Non-pigmented ciliary epithelial cell (primary cell): ENCODE measurements at regions not wholly inside any gene's neighbourhood (a gene's known extent, or its start where the extent isn't known, plus 50 kb on each side); places are given as distances from the start of the nearest gene placed in this dataset.
"Not testable (repeated sequence)": the region's sequence is repeated elsewhere in the genome, so short reads cannot be mapped to it uniquely, and the experiment has no call there.

ENCODE experiments used
- DNase-seq: peaks from one replicate; pipeline ENCODE4 v3.0.0-alpha.2; 2010; ENCODE audit warnings: low read depth

GRCh38 chr18:6525604-6526003 lies 110.9 kb upstream of the L3MBTL4 start:
- no peak for DNase-seq

- DNase-seq = no peak
Measured at GRCh38 chr18:6537475-6537874, 122.8 kb upstream of the L3MBTL4 start.

DNA sequence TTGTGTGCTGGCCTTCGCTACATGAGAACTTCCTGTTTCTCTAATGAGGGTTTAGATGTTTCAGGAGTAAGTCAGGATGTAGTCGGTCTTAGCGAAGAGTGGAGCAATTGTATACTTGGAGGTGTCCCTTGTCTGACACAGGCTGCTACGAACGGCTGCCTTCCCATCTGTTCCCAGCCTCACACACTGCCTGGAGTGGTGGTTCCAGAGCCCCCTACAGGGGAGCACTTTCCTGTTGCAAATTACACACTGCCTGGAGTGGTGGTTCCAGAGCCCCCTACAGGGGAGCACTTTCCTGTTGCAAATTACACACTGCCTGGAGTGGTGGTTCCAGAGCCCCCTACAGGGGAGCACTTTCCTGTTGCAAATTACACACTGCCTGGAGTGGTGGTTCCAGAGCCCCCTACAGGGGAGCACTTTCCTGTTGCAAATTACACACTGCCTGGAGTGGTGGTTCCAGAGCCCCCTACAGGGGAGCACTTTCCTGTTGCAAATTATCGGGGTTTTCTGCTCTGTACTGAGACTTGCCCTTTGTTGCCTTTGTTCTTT lies 126.5 kb upstream of the L3MBTL4 start:
- not testable (repeated sequence) for DNase-seq

DNA sequence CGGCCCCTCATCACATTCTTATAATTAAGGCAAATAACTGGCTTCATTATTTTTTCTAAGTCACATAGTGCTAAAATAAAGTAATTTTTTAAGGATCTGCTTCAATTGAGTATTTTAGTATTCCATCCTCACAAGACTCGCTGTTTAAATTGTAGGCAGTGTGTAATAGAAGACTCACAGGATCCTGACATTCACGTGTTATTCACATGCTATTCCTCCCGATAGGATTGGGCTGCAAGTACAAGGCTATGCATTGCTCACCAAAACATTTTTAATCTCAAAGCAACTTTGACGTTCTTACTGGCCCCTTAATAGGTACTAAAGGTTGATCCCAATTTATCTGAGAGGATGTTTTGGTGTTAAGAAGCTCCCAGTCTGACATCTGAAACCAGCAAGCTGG lies 127.6 kb upstream of the L3MBTL4 start:
- no peak for DNase-seq

- no peak for DNase-seq
Measured at GRCh38 chr18:6543330-6543908, 128.7 kb upstream of the L3MBTL4 start.

- DNase-seq = no peak
Measured at GRCh38 chr18:6546229-6546628, 131.5 kb upstream of the L3MBTL4 start.

DNA sequence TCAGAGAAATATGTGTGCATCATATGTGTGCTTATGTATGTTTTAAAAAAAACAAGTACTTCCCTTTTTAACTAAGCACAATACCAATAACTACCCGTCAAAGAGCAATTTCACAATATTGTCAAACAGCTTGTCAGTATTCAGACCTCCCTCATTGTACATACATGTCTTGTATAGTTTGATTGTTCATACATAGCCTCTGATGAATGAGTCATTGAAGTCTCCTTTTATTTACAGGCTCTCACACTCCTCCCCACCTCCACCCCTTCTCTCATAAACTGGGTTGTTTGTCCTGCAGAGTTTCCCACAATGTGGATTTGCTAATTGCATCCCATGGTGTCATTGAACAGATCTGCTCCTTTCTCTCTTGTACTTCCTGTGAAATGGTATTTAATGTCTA lies 132.8 kb upstream of the L3MBTL4 start:
- DNase-seq = no peak

- no peak for DNase-seq
Measured at GRCh38 chr18:6553234-6553900, 138.7 kb upstream of the L3MBTL4 start.

DNA sequence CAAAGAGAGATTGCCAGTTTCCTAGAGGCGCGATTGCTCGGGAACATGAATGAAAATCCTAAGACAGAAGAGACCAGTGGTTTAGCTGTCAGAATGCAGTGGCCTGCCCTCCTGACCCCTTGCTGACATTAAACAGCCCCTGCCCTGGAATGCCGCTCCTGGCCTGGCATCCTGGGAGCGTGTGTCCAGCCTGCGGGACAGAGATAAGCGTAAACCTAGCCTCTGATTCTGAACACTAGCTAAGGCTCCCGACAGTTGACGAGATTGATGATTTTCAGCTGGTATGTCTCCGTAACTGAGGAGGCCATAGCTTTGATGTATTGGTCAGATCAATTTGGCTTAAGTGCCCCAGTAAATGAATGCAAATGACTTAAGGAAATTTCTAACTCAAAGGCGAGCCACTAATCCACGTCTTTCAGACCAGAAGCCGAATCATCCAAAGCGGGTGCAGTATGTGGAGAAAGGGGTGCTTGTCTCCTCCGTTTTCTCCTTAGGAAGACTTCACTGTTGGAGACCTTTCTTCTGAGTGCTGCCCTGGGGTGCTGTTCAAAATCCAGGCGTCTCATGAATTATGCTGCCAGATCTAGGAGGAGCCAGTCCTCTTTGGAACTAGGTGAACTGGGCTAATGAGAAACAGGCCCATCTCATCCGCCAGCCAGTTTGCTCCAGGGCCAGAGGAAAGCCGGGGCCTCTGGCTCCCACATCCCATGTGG lies 142.5 kb upstream of the L3MBTL4 start:
- DNase-seq = no peak

DNA sequence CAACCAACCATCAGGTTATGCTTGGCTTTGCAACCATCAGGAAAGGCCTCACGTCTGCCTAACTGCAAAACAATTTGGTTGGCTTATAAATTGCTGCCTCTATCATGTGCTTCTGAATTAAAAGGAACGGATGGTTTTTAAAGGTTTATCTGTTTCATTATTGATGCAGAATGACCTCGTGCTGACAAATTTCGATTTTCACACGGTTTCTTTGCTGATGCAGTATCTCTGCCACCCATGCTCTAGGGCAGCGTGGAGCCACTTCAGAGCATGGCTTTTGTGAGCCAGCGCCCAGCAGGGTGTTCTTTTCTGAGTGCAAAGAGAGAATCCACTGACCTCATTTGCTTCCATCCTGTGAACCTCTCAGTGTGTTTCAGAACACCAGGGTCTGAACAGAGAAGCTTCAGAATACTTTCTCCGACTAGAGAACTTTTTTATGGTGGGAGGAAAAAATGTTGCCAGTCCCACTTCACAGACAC lies 143.1 kb upstream of the L3MBTL4 start:
- DNase-seq = no peak

- no peak for DNase-seq
Measured at GRCh38 chr18:6558446-6559156, 143.9 kb upstream of the L3MBTL4 start.

GRCh38 chr18:6559296-6559695 lies 144.6 kb upstream of the L3MBTL4 start:
- DNase-seq = no peak

- DNase-seq = no peak
Measured at GRCh38 chr18:6561016-6561415, 146.3 kb upstream of the L3MBTL4 start.

- peak; percentile 18 for DNase-seq
Measured at GRCh38 chr18:6561420-6561861, 146.7 kb upstream of the L3MBTL4 start.

- DNase-seq = no peak
Measured at GRCh38 chr18:6561862-6562291, 147.2 kb upstream of the L3MBTL4 start.

- DNase-seq = no peak
Measured at GRCh38 chr18:6563896-6564295, 149.2 kb upstream of the L3MBTL4 start.

DNA sequence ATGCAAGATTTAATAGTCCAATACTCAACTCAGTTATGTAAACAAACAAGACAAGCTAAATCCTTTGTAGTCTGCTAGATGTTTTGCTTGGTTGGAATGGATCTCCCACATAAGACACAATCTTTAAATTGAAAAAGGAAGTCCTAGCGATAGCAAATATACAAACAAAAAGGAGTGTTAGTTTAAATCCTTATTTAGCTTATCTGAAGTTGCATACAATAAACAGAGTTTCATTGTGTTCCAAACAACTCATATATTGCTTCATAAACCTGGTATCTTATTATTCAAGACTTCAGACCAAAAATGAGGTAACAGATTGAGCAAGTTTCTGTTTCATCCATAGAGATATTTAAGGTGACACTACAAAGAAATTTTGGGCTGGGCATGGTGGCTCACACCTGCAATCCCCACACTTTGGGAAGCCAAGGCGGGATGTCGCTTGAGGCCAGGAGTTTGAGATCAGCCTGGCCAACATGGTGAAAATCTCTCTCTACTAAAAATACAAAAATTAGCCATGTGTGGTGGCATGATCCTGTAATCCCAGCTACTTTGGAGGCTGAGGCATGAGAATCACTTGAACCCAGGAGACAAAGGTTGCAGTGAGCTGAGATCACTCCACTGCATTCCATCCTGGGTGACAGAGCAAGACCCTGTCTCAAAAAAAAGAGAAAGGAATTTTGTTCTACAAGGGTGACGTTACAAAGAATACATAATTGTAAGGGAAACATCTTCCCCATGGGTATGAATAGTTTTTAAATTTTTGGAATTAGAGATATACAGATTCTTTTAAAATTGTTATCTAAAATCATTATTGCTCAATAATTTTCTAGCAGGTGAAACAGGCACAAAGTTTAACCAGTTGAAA lies 150.5 kb upstream of the L3MBTL4 start:
- no peak for DNase-seq

GRCh38 chr18:6565815-6566081 lies 151.0 kb upstream of the L3MBTL4 start:
- no peak for DNase-seq

DNA sequence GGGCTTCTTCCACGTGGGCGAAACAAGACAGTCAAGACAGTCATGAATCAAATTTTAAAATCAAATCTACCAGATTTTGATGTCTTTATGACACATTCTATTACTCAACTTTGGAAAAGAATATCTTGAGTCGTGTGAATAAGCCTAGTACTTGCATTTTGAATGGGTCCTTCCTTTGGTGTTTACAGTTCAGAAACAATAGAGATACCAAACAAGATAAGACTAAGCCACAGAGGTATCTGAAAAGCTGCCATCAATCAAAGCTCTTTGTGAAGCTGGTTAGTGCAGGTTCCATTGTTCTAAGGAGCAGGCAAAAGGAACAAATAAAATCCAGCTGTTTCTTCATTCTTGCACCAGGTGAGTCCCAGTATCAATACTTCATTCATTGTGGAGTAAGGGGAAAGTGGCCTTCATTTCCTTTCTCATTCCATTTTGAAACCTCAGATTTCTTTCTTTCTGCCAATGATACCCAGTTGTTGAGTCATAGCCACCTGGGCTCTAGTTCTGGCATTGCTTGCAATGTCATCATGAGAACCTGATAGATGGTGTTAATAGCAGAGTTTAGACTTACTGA lies 151.7 kb upstream of the L3MBTL4 start:
- DNase-seq = no peak

DNA sequence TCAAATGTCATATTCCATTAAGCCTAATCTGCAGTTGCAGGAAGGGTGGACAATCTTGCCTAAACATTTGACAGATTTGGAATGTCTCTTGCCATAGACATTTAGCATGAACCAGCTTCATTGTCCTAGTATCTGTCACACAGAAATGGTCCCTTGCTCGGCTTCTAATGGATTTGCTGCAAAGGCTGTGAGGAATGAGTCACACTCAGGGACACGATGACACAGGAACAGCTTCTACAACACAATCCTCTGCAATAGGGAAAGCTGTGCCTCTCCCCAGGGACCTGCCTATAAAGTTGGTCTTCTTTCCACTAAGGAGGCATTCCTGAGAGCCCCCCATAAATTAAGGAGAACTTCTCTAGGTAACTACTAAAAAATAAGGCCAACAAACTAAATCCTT lies 155.1 kb upstream of the L3MBTL4 start:
- DNase-seq = no peak

DNA sequence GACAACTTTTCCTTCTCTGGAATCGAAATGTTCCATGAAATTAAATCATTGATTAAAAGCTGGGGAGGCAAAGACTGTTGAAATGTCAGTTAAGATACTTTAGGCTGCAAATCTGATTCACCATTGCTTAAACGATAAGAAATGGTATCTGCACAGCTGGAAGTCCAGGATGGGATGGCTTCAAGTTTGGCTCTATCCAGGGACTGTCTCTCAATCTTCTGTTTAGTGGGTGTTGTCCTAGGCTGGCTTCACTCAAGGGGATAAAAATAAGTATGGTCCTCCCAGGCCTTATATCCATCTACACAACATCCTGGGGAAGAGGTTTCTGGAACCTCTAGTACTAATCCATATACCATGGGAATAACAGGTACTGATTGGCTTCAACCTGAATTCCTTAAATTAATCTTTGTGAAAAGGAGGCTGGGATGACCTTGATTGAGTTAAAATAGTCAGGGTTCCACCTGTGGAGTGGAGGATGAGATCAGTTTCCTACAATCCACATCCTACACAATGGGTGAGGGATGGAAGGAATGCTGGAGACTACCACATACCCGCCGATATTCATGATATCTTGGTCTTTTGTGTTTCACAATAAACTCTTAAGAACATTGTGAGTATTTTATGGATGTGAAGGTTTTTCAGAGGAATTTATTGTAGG lies 156.0 kb upstream of the L3MBTL4 start:
- DNase-seq = no peak
